ENCODE measurements at regions not wholly inside any gene's neighbourhood (a gene's known extent, or its start where the extent isn't known, plus 50 kb on each side); places are given as distances from the start of the nearest gene placed in this dataset.

DNA sequence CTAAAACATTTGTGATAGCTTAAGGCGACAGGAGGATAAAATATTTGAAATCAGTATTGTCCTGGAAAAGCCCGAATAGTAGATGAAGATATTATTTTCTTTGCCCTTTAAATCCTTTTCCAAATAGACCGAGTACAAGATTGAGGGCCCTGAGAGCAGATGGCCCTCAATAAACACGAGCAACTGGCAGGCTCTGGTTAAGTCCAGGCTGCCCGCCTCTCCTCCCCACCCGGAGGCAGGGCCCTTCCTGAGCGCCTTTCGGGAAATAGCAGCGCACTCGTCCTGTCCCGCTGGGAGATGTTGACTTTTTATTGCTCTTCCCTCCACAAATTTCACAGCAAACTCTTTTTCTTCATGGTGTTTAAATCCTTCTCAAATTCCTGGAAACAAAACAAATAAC, 50.8 kb upstream of the MAX start:
- no peak for TF ChIP-seq CTCF (conservative IDR thresholded peaks at IDR 0.05)
- no peak for TF ChIP-seq ZFX (IDR thresholded peaks at IDR 0.05)

Measured in C4-2B (cell line).